H1 (cell line): ENCODE measurements at regions not wholly inside any gene's neighbourhood (a gene's known extent, or its start where the extent isn't known, plus 50 kb on each side); places are given as distances from the start of the nearest gene placed in this dataset.

Experiments used
- CHD7 ChIP-seq: fragments of 300-600 bp; sonication (generic); IDR thresholded peaks from 2 replicates; pipeline ENCODE4 v1.7.1; 2012; ENCODE audit warnings: low read length, moderate library complexity, mild to moderate bottlenecking, inconsistent platforms; ENCODE audit not compliant: insufficient replicate concordance
- EP300 ChIP-seq, 2 experiments: IDR thresholded peaks; 1 replicate in 1 of 2; 2 replicates in 1 of 2; pipeline ENCODE4 v1.6.1; 2011 to 2012; ENCODE audit warnings: low read depth in 2 of 2, low read length in 2 of 2, mild to moderate bottlenecking in 2 of 2, borderline replicate concordance in 1 of 2, inconsistent platforms in 1 of 2, moderate library complexity in 1 of 2
- HDAC2 ChIP-seq, 2 experiments: fragments of 300-600 bp in 1 of 2; sonication (generic) in 1 of 2; IDR thresholded peaks; 2 replicates each; pipeline ENCODE4 v1.6.1; 2011 to 2012; ENCODE audit warnings: low read depth in 2 of 2, low read length in 2 of 2, mild to moderate bottlenecking in 2 of 2, moderate library complexity in 2 of 2, borderline replicate concordance in 1 of 2, inconsistent platforms in 1 of 2
- NANOG ChIP-seq: IDR thresholded peaks from 2 replicates; pipeline ENCODE4 v1.6.1; 2011; ENCODE audit warnings: low read length, low read depth, mild to moderate bottlenecking, inconsistent platforms; ENCODE audit not compliant: insufficient read depth, poor library complexity, severe bottlenecking
- TCF12 ChIP-seq: IDR thresholded peaks from 2 replicates; pipeline ENCODE4 v1.6.1; 2011; ENCODE audit warnings: low read depth, mild to moderate bottlenecking, low read length
- TEAD4 ChIP-seq: IDR thresholded peaks from 2 replicates; pipeline ENCODE4 v1.6.1; 2012; ENCODE audit warnings: low read depth, low read length, inconsistent platforms, mixed read lengths
- ZNF274 ChIP-seq: IDR thresholded peaks from 2 replicates; pipeline ENCODE4 v1.7.0; 2012; ENCODE audit warnings: low read length, borderline replicate concordance; ENCODE audit errors: extremely low read depth

GRCh38 chr13:82597747-82598146 is 1284.5 kb downstream of the SLITRK1 start (continued):
- TF ChIP-seq CHD7 (peak; percentile 95), TEAD4 (peak; percentile 88), NANOG (peak; percentile 64), EP300 (IDR thresholded peaks at IDR 0.05; ENCODE audit: borderline replicate concordance in 1 of 2, low read depth in 2 of 2, low read length in 2 of 2) (peak in 1 of 2 experiments; percentile 88; a peak in 1 of 3 replicates), ZNF274 (no peak), TCF12 (peak; percentile 100), HDAC2 (IDR thresholded peaks at IDR 0.05; ENCODE audit: borderline replicate concordance in 1 of 2, low read depth in 2 of 2, low read length in 2 of 2) (peak in 1 of 2 experiments; percentile 93; a peak in 1 of 4 replicates)
